RWPE1 (cell line): ENCODE measurements at regions not wholly inside any gene's neighbourhood (a gene's known extent, or its start where the extent isn't known, plus 50 kb on each side); places are given as distances from the start of the nearest gene placed in this dataset.

Experiments
- CTCF ChIA-PET: fragments of 350-600 bp; sonication (Branson Sonifier 250); formaldehyde crosslinking; extraction: SDS; loops from one replicate; lab custom pipeline; 2021; lab: Yijun Ruan, JAX
- POLR2A ChIA-PET: fragments of 400-600 bp; formaldehyde crosslinking; extraction: SDS; loops from one replicate; lab custom pipeline; 2020; ENCODE audit warnings: antibody characterized with exemption; ENCODE audit not compliant: low non-redundant PET; lab: Yijun Ruan, JAX
- DNase-seq: peaks from one replicate; pipeline ENCODE4 v3.0.0; 2012; ENCODE audit warnings: low spot score
- H3K27ac ChIP-seq: fragments of 450-650 bp; 2 replicates; pipeline ENCODE4 v1.5.1; 2017
- CTCF ChIP-seq: fragments of 450-650 bp; conservative IDR thresholded peaks from 2 replicates; pipeline ENCODE4 v1.5.1; 2017; ENCODE audit warnings: low read depth, mild to moderate bottlenecking

GRCh38 chr13:32941368-32941767, 74.9 kb upstream of the KL start:
- H3K27ac ChIP-seq = no peak overlapping the region
- no peak for TF ChIP-seq CTCF
- ChIA-PET POLR2A (no interaction called here), CTCF (interaction anchor here (0.6 kb wide), 1 partner anchor 771 kb away, joined by 3 read pairs; no protein-coding TSS in a partner anchor)
- no peak for DNase-seq

- ChIA-PET CTCF (no interaction called here), POLR2A (no interaction called here)
- no peak for TF ChIP-seq CTCF
- H3K27ac ChIP-seq = no peak overlapping the region
- no peak for DNase-seq
Measured at GRCh38 chr13:32946558-32946957, 69.7 kb upstream of the KL start.

GRCh38 chr13:32947411-32948276, 68.6 kb upstream of the KL start:
- no peak overlapping the region for H3K27ac ChIP-seq
- CTCF ChIA-PET = interaction anchor here (0.7 kb wide), 1 partner anchor 27 kb away, joined by 3 read pairs; no protein-coding TSS in a partner anchor
- DNase-seq = no peak
- POLR2A ChIA-PET = no interaction called here
- TF ChIP-seq CTCF = no peak

GRCh38 chr13:32949820-32950219, 66.4 kb upstream of the KL start:
- DNase-seq = no peak
- no peak for TF ChIP-seq CTCF
- H3K27ac ChIP-seq = no peak overlapping the region
- ChIA-PET POLR2A (no interaction called here), CTCF (interaction anchor here (0.5 kb wide), 1 partner anchor 756 kb away, joined by 3 read pairs; no protein-coding TSS in a partner anchor)

- POLR2A ChIA-PET = no interaction called here
- no peak for DNase-seq
- no peak for TF ChIP-seq CTCF
- no peak overlapping the region for H3K27ac ChIP-seq
- CTCF ChIA-PET = interaction anchor here (0.7 kb wide), 2 partner anchors 8 to 477 kb away, joined by 3 read pairs; no protein-coding TSS in a partner anchor
Measured at GRCh38 chr13:32951580-32951979, 64.6 kb upstream of the KL start.

GRCh38 chr13:32955881-32956594, 60.2 kb upstream of the KL start:
- no peak for DNase-seq
- no peak for TF ChIP-seq CTCF
- no peak overlapping the region for H3K27ac ChIP-seq
- POLR2A ChIA-PET = no interaction called here
- CTCF ChIA-PET = interaction anchor here (0.5 kb wide), 1 partner anchor 73 kb away, joined by 3 read pairs; no protein-coding TSS in a partner anchor
